Heart left ventricle (tissue), 16 donors: ENCODE measurements at regions not wholly inside any gene's neighbourhood (a gene's known extent, or its start where the extent isn't known, plus 50 kb on each side); places are given as distances from the start of the nearest gene placed in this dataset.

ENCODE experiments used
- ATAC-seq, 4 donors: fragments of 200-7000 bp; cut with Tn5 transposase; one replicate each; pipeline ENCODE4 v1.9.1; 2020 to 2022; ENCODE audit warnings: moderate library complexity in 4 of 4, mild to moderate bottlenecking in 3 of 4, moderate number of reproducible peaks in 1 of 4
- DNase-seq, 5 donors: peaks; one replicate each; pipeline ENCODE4 v3.0.0-alpha.2; 2020
- H3K27ac ChIP-seq, 12 donors: fragments of 200-600 bp; sonication (generic) in 4 of 12; one replicate each; pipeline versions ENCODE4 v1.5.0 to v1.8.0; 2016 to 2022; ENCODE audit warnings: mild to moderate bottlenecking in 2 of 12
- H3K27me3 ChIP-seq, 9 donors: fragments of 200-600 bp; sonication (generic) in 2 of 9; one replicate each; pipeline versions ENCODE4 v1.5.1 to v1.8.0; 2016 to 2022; ENCODE audit warnings: mild to moderate bottlenecking in 3 of 9
- H3K36me3 ChIP-seq, 9 donors: fragments of 200-600 bp; sonication (generic) in 2 of 9; one replicate each; pipeline versions ENCODE4 v1.5.0 to v1.8.0; 2018 to 2022; ENCODE audit warnings: mild to moderate bottlenecking in 2 of 9
- H3K4me1 ChIP-seq, 12 donors: fragments of 200-600 bp; sonication (generic) in 4 of 12; one replicate each; pipeline versions ENCODE4 v1.5.0 to v1.8.0; 2016 to 2022; ENCODE audit warnings: mild to moderate bottlenecking in 3 of 12
- H3K4me3 ChIP-seq, 12 donors: fragments of 200-600 bp; sonication (generic) in 4 of 12; one replicate each; pipeline versions ENCODE4 v1.5.0 to v1.8.0; 2017 to 2022; ENCODE audit warnings: mild to moderate bottlenecking in 9 of 12, moderate library complexity in 4 of 12
- H3K9me3 ChIP-seq, 12 donors: fragments of 200-600 bp; sonication (generic) in 4 of 12; one replicate each; pipeline versions ENCODE4 v1.5.0 to v1.8.0; 2016 to 2022; ENCODE audit warnings: mild to moderate bottlenecking in 1 of 12
- CTCF ChIP-seq, 12 donors: fragments of 200-600 bp; sonication (generic) in 4 of 12; IDR thresholded peaks; one replicate each; pipeline versions ENCODE4 v1.5.0 to v1.8.0; 2018 to 2022; ENCODE audit warnings: antibody characterized with exemption in 12 of 12, mild to moderate bottlenecking in 5 of 12
- POLR2A ChIP-seq, 2 donors: fragments of 450-650 bp; IDR thresholded peaks; one replicate each; pipeline ENCODE4 v1.6.1; 2017; ENCODE audit warnings: antibody characterized with exemption in 2 of 2, mild to moderate bottlenecking in 2 of 2, moderate library complexity in 2 of 2
- WGBS, 4 donors: extraction: QIAGEN DNeasy Blood & Tissue Kit in 2 of 4; methylation state at CpG; one replicate each; pipeline versions ENCODE4 v1.1.5 to v1.1.7; 2013 to 2018; 5-methylcytosine and 5-hydroxymethylcytosine counted together
- intact Hi-C, 10 donors: fragments of 100-400 bp; cut with DNase I; formaldehyde crosslinking; loops; one replicate each; pipeline versions ENCODE4 v1.11.1 to v1.14.2; 2022
- donor health status: ischemic (EF 13 %, LVEDD 7.1; RV severe dilation, severe dysfunction).
- donor health status: healthy with polysubstance abuse.
- donor health status: DM: no; HTN: yes; CAD: no.
- donor health status: DM: no; HTN: no; CAD: no.
- donor health status: ischemic (EF 25% LVEDD 6.9; RV normal size, moderate dysfunction).
- donor health status: ischemic (EF 25% LVEDD 5.7; RV mildly dilated, moderate dysfunction).
- donor health status: healthy.
- donor health status: DM: yes; HTN: yes; CAD: no.
- donor health status: ischemic (EF 35%, LVEDD 5.7; RV mildly dilated, moderate dysfunction).
- donor health status: nonischemic (EF 11% LVEDD 7.7; RV severe dilation, severe dysfunction).
- donor health status: DM: yes; HTN: yes; CAD: no.
- donor health status: PGD.
- donor health status: ischemic (EF 29% LVEDD 5.4; RV normal size, mild dysfunction).
- donor health status: nonischemic (EF 23%, LVEDD 6.1; RV moderate dilation, normal function).

DNA sequence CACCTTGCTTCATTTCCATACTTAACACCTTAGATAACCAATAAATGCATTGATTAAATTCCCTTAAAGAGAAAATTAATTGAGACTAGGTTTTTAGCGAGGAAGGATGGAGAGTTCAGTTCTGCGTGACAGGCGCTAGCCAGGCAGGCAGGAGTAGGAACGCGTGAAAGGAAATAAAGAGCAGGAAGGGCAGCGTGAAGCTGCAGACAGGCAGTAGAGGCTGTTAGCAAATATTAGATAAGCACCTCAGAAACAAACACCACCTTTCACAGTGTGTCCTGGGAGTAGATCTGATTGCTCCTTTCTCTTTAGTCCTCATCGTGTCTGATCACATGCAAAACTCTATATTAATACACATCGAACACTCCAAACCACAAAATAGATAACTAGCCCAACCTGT lies 282.7 kb upstream of the ADGRL2 start:
- Histone ChIP-seq H3K9me3 (no peaks in the 10 kb centered on the region), H3K4me1 (peaks cover 0 to 8% (median 0%) of the 10 kb centered on the region in 12 donors), H3K36me3 (no peaks in the 10 kb centered on the region), H3K4me3 (no peak overlapping the region), H3K27me3 (no peaks in the 10 kb centered on the region), H3K27ac (no peak overlapping the region)
- 29 to 49% (median 43%) methylated on average over 8 of the region's 8 CpGs for WGBS, 4 donors
- no peak for DNase-seq
- intact Hi-C loops, result no loop called here
- no peak for TF ChIP-seq POLR2A (IDR thresholded peaks at IDR 0.05)
- TF ChIP-seq CTCF (IDR thresholded peaks at IDR 0.05), result no peak
- ATAC-seq, result peak; percentile 49 to 73 (median 58)

DNA sequence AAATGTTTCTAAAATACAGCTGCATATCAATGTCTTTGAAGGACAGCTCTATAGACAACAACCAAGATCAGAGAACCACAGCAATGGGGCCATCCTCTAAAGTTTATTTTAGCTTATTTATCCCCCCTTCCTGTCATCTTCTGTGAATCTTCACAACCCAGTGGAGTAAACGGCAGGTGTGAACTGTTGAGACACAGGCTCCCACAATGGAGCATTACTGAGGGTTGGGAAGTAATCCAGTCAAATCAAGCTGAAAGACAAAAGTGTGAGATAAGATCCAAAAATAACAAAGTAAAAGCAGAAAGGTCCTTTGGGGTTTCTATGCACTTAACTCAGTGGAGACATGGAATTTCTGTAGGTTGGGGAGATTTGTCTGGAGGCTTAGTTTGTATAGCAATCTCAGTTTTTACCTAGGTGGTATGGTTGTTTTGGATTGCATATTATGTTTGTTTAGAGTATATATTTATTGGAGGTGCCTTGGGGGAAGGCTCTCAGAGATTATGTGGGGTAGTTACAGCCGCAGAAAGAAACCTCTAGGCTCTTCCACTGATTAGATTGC lies 286.9 kb upstream of the ADGRL2 start:
- ATAC-seq, result no peak
- Histone ChIP-seq H3K36me3 (no peaks in the 10 kb centered on the region), H3K9me3 (no peaks in the 10 kb centered on the region), H3K27me3 (no peaks in the 10 kb centered on the region), H3K4me1 (peaks cover 0 to 9% (median 0%) of the 10 kb centered on the region in 12 donors), H3K4me3 (no peak overlapping the region), H3K27ac (no peak overlapping the region)
- intact Hi-C loops, result no loop called here
- 32 to 44% (median 38%) methylated on average over 2 of the region's 2 CpGs for WGBS, 4 donors
- TF ChIP-seq POLR2A (IDR thresholded peaks at IDR 0.05) (no peak), CTCF (IDR thresholded peaks at IDR 0.05) (no peak)
- DNase-seq, result no peak

- H3K9me3 ChIP-seq, result no peaks in the 10 kb centered on the region
- H3K4me1 ChIP-seq, result peaks cover 0 to 9% (median 0%) of the 10 kb centered on the region in 12 donors
- no peak for ATAC-seq
- no peak for DNase-seq
- no peaks in the 10 kb centered on the region for H3K27me3 ChIP-seq
- 72 to 81% (median 79%) methylated on average over 5 of the region's 5 CpGs for WGBS, 4 donors
- TF ChIP-seq POLR2A (IDR thresholded peaks at IDR 0.05) (no peak), CTCF (IDR thresholded peaks at IDR 0.05) (no peak)
- intact Hi-C loops, result no loop called here
- H3K27ac ChIP-seq, result no peak overlapping the region
- H3K4me3 ChIP-seq, result no peak overlapping the region
- H3K36me3 ChIP-seq, result no peaks in the 10 kb centered on the region
These were observed 288.3 kb upstream of the ADGRL2 start for GRCh38 chr1:81512252-81513003.

DNA sequence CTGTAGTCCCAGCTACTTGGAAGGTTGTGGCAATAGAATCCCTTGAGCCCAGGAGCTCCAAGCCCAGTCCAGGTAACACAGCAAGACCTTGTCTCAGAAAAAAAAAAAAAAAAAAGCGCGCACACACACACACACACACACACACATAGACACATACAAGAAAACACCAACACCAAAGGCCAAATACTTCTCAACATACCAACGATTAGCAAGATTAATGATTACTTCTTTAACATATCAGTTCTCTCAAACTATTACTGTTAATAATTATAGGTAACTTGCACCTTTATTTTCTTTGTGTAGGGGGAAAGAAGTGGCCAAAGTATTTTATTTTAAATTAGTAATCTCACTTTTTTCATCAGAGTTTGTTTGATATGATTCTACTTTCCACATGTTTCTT lies 289.5 kb upstream of the ADGRL2 start:
- WGBS, 4 donors, result 88 to 97% (median 96%) methylated on average over 3 of the region's 3 CpGs
- ATAC-seq, result no peak
- Histone ChIP-seq H3K4me3 (no peak overlapping the region), H3K36me3 (no peaks in the 10 kb centered on the region), H3K9me3 (no peaks in the 10 kb centered on the region), H3K27me3 (no peaks in the 10 kb centered on the region), H3K4me1 (peaks cover 0 to 9% (median 0%) of the 10 kb centered on the region in 12 donors), H3K27ac (no peak overlapping the region)
- intact Hi-C loops, result no loop called here
- DNase-seq, result no peak
- TF ChIP-seq POLR2A (IDR thresholded peaks at IDR 0.05) (no peak), CTCF (IDR thresholded peaks at IDR 0.05) (no peak)
